Natural killer cell (primary cell): ENCODE measurements at regions not wholly inside any gene's neighbourhood (a gene's known extent, or its start where the extent isn't known, plus 50 kb on each side); places are given as distances from the start of the nearest gene placed in this dataset.
"Not testable (repeated sequence)": the region's sequence is repeated elsewhere in the genome, so short reads cannot be mapped to it uniquely, and the experiment has no call there.

Experiments
- ATAC-seq, 3 donors: fragments of 150-1000 bp in 2 of 3; fragments of 200-7000 bp in 1 of 3; cut with Tn5 transposase; 1 replicate in 1 of 3; 2 replicates in 2 of 3; pipeline ENCODE4 v1.10.0; 2021; ENCODE audit warnings: mild to moderate bottlenecking in 2 of 3, moderate library complexity in 2 of 3
- DNase-seq, 2 donors: peaks; one replicate each; pipeline versions ENCODE4 v3.0.0 to v3.0.0-alpha.2; 2013 to 2021; ENCODE audit warnings: mixed read lengths in 1 of 2
- H3K27ac ChIP-seq: one replicate; pipeline ENCODE4 v1.5.1; 2013; ENCODE audit warnings: mild to moderate bottlenecking, low read length
- H3K27me3 ChIP-seq: one replicate; pipeline ENCODE4 v1.6.1; 2013; ENCODE audit warnings: low read length; ENCODE audit not compliant: control insufficient read depth, insufficient read depth
- H3K36me3 ChIP-seq: one replicate; pipeline ENCODE4 v1.6.1; 2013; ENCODE audit warnings: low read length; ENCODE audit not compliant: control insufficient read depth, insufficient read depth
- H3K4me1 ChIP-seq: one replicate; pipeline ENCODE4 v1.6.1; 2013; ENCODE audit warnings: low read length; ENCODE audit not compliant: control insufficient read depth, insufficient read depth
- H3K4me3 ChIP-seq: one replicate; pipeline ENCODE4 v1.5.1; 2013; ENCODE audit warnings: low read length
- H3K9me3 ChIP-seq: one replicate; pipeline ENCODE4 v1.6.1; 2013; ENCODE audit warnings: low read length; ENCODE audit not compliant: control insufficient read depth, insufficient read depth
- H3K27ac Mint-ChIP-seq, 2 donors: one replicate each; pipeline ENCODE4 v1.8.0; 2022; ENCODE audit warnings: mild to moderate bottlenecking in 2 of 2, mixed read lengths in 2 of 2, moderate library complexity in 1 of 2
- H3K27me3 Mint-ChIP-seq, 2 donors: one replicate each; pipeline ENCODE4 v1.8.0; 2022; ENCODE audit warnings: low read depth in 2 of 2, mixed read lengths in 2 of 2
- H3K36me3 Mint-ChIP-seq: one replicate; pipeline ENCODE4 v1.8.0; 2022; ENCODE audit warnings: mixed read lengths
- H3K4me1 Mint-ChIP-seq, 2 donors: one replicate each; pipeline ENCODE4 v1.8.0; 2022; ENCODE audit warnings: mixed read lengths in 2 of 2
- H3K4me3 Mint-ChIP-seq: one replicate; pipeline ENCODE4 v1.8.0; 2022; ENCODE audit warnings: mild to moderate bottlenecking, moderate library complexity, mixed read lengths
- H3K9me3 Mint-ChIP-seq, 2 donors: one replicate each; pipeline ENCODE4 v1.8.0; 2022; ENCODE audit warnings: mixed read lengths in 2 of 2
- CTCF ChIP-seq: fragments of 200-600 bp; IDR thresholded peaks from one replicate; pipeline ENCODE4 v1.8.0; 2022; ENCODE audit warnings: antibody characterized with exemption
- WGBS: methylation state at CpG from one replicate; pipeline ENCODE4 v1.1.7; 2013; ENCODE audit warnings: missing lambda C conversion rate; ENCODE audit not compliant: insufficient coverage; 5-methylcytosine and 5-hydroxymethylcytosine counted together
- intact Hi-C: fragments of 100-400 bp; cut with micrococcal nuclease; formaldehyde crosslinking; loops from one replicate; pipeline ENCODE4 v1.14.2; 2022

- Mint-ChIP-seq H3K4me1 (no peaks in the 10 kb centered on the region), H3K9me3 (no peaks in the 10 kb centered on the region), H3K27ac (no peak overlapping the region), H3K36me3 (no peaks in the 10 kb centered on the region), H3K4me3 (no peak overlapping the region), H3K27me3 (no peaks in the 10 kb centered on the region)
- TF ChIP-seq CTCF: no peak
- DNase-seq: no peak
- intact Hi-C loops: no loop called here
- no peaks in the 10 kb centered on the region for H3K4me1 ChIP-seq
- no peaks in the 10 kb centered on the region for H3K36me3 ChIP-seq
- 90% methylated on average over 5 of the region's 6 CpGs for WGBS
- no peak overlapping the region for H3K27ac ChIP-seq
- H3K27me3 ChIP-seq: no peaks in the 10 kb centered on the region
- no peak overlapping the region for H3K4me3 ChIP-seq
- ATAC-seq: no peak
- H3K9me3 ChIP-seq: no peaks in the 10 kb centered on the region
These were observed 266.6 kb upstream of the TBL1XR1 start for GRCh38 chr3:177463863-177464262.

- H3K27me3 ChIP-seq: no peaks in the 10 kb centered on the region
- H3K36me3 ChIP-seq: no peaks in the 10 kb centered on the region
- H3K27ac Mint-ChIP-seq: no peak overlapping the region
- no peaks in the 10 kb centered on the region for H3K4me1 ChIP-seq
- no peaks in the 10 kb centered on the region for H3K4me1 Mint-ChIP-seq
- no peaks in the 10 kb centered on the region for H3K36me3 Mint-ChIP-seq
- WGBS: 92% methylated on average over 5 of the region's 5 CpGs
- H3K27ac ChIP-seq: no peak overlapping the region
- intact Hi-C loops: no loop called here
- H3K27me3 Mint-ChIP-seq: no peaks in the 10 kb centered on the region
- ATAC-seq: no peak
- DNase-seq: no peak
- TF ChIP-seq CTCF: no peak
- H3K4me3 ChIP-seq: no peak overlapping the region
- H3K9me3 ChIP-seq: no peaks in the 10 kb centered on the region
- H3K4me3 Mint-ChIP-seq: no peak overlapping the region
- no peaks in the 10 kb centered on the region for H3K9me3 Mint-ChIP-seq
These were observed 267.3 kb upstream of the TBL1XR1 start for GRCh38 chr3:177464392-177465256.

- no peak for DNase-seq
- H3K36me3 Mint-ChIP-seq: no peaks in the 10 kb centered on the region
- 96% methylated on average over 4 of the region's 4 CpGs for WGBS
- intact Hi-C loops: no loop called here
- H3K4me3 Mint-ChIP-seq: no peak overlapping the region
- no peak overlapping the region for H3K4me3 ChIP-seq
- no peaks in the 10 kb centered on the region for H3K9me3 ChIP-seq
- H3K27ac Mint-ChIP-seq: no peak overlapping the region
- H3K27me3 Mint-ChIP-seq: no peaks in the 10 kb centered on the region
- ATAC-seq: no peak
- H3K27ac ChIP-seq: no peak overlapping the region
- no peak for TF ChIP-seq CTCF
- no peaks in the 10 kb centered on the region for H3K4me1 ChIP-seq
- H3K4me1 Mint-ChIP-seq: no peaks in the 10 kb centered on the region
- no peaks in the 10 kb centered on the region for H3K9me3 Mint-ChIP-seq
- no peaks in the 10 kb centered on the region for H3K27me3 ChIP-seq
- H3K36me3 ChIP-seq: no peaks in the 10 kb centered on the region
These were observed 268.0 kb upstream of the TBL1XR1 start for GRCh38 chr3:177465257-177465642.

- WGBS: 92% methylated on average over 2 of the region's 4 CpGs
- intact Hi-C loops: no loop called here
These were observed 268.8 kb upstream of the TBL1XR1 start for GRCh38 chr3:177466074-177466473.

GRCh38 chr3:177466622-177467021 lies 269.3 kb upstream of the TBL1XR1 start:
- H3K4me3 ChIP-seq, H3K4me1 ChIP-seq, intact Hi-C loops, H3K36me3 ChIP-seq, DNase-seq, H3K36me3 Mint-ChIP-seq, H3K27ac ChIP-seq, H3K27ac Mint-ChIP-seq, H3K27me3 ChIP-seq, H3K27me3 Mint-ChIP-seq, H3K4me1 Mint-ChIP-seq, H3K9me3 ChIP-seq, H3K4me3 Mint-ChIP-seq, ATAC-seq, H3K9me3 Mint-ChIP-seq: not testable (repeated sequence)
- WGBS: 100% methylated on average over 4 of the region's 5 CpGs

More at GRCh38 chr3:177466074-177466473, 268.8 kb upstream of the TBL1XR1 start:
- no peak for TF ChIP-seq CTCF
- Mint-ChIP-seq H3K36me3 (no peaks in the 10 kb centered on the region), H3K4me1 (no peaks in the 10 kb centered on the region), H3K27me3 (no peaks in the 10 kb centered on the region), H3K9me3 (no peaks in the 10 kb centered on the region), H3K27ac (no peak overlapping the region), H3K4me3 (no peak overlapping the region)
- ATAC-seq (no peak), DNase-seq (no peak)
- Histone ChIP-seq H3K9me3 (no peaks in the 10 kb centered on the region), H3K36me3 (no peaks in the 10 kb centered on the region), H3K4me1 (no peaks in the 10 kb centered on the region), H3K4me3 (no peak overlapping the region), H3K27ac (no peak overlapping the region), H3K27me3 (no peaks in the 10 kb centered on the region)
